ENCODE measurements at regions not wholly inside any gene's neighbourhood (a gene's known extent, or its start where the extent isn't known, plus 50 kb on each side); places are given as distances from the start of the nearest gene placed in this dataset.

- Histone ChIP-seq H3K36me3 (no peaks in the 10 kb centered on the region), H3K27ac (no peak overlapping the region), H3K27me3 (no peaks in the 10 kb centered on the region), H3K4me3 (no peak overlapping the region), H3K9me3 (no peaks in the 10 kb centered on the region), H3K4me1 (no peaks in the 10 kb centered on the region)
- no peak for DNase-seq (ENCODE audit: low spot score)
- no peak for TF ChIP-seq CTCF (IDR thresholded peaks at IDR 0.05)
Measured at GRCh38 chr13:82850644-82851043, 1031.6 kb downstream of the SLITRK1 start.

GRCh38 chr13:82848766-82849165 lies 1033.5 kb downstream of the SLITRK1 start:
- no peak overlapping the region for H3K4me3 ChIP-seq
- no peaks in the 10 kb centered on the region for H3K27me3 ChIP-seq
- TF ChIP-seq CTCF (IDR thresholded peaks at IDR 0.05): no peak
- no peaks in the 10 kb centered on the region for H3K36me3 ChIP-seq
- H3K4me1 ChIP-seq: no peaks in the 10 kb centered on the region
- no peak for DNase-seq (ENCODE audit: low spot score)
- H3K9me3 ChIP-seq: no peaks in the 10 kb centered on the region
- no peak overlapping the region for H3K27ac ChIP-seq

GRCh38 chr13:82847595-82847994 lies 1034.7 kb downstream of the SLITRK1 start:
- H3K36me3 ChIP-seq: no peaks in the 10 kb centered on the region
- H3K4me1 ChIP-seq: no peaks in the 10 kb centered on the region
- H3K27ac ChIP-seq: no peak overlapping the region
- H3K9me3 ChIP-seq: no peaks in the 10 kb centered on the region
- no peaks in the 10 kb centered on the region for H3K27me3 ChIP-seq
- no peak for TF ChIP-seq CTCF (IDR thresholded peaks at IDR 0.05)
- no peak overlapping the region for H3K4me3 ChIP-seq
- DNase-seq (ENCODE audit: low spot score): no peak

GRCh38 chr13:82833923-82834322 lies 1048.4 kb downstream of the SLITRK1 start:
- H3K9me3 ChIP-seq: no peaks in the 10 kb centered on the region
- no peak for TF ChIP-seq CTCF (IDR thresholded peaks at IDR 0.05)
- H3K27ac ChIP-seq: no peak overlapping the region
- H3K4me1 ChIP-seq: no peaks in the 10 kb centered on the region
- no peak overlapping the region for H3K4me3 ChIP-seq
- H3K27me3 ChIP-seq: no peaks in the 10 kb centered on the region
- no peak for DNase-seq (ENCODE audit: low spot score)
- no peaks in the 10 kb centered on the region for H3K36me3 ChIP-seq

GRCh38 chr13:82829040-82829439 lies 1053.2 kb downstream of the SLITRK1 start:
- TF ChIP-seq CTCF (IDR thresholded peaks at IDR 0.05): no peak
- Histone ChIP-seq H3K27me3 (no peaks in the 10 kb centered on the region), H3K27ac (no peak overlapping the region), H3K9me3 (no peaks in the 10 kb centered on the region), H3K4me3 (no peak overlapping the region), H3K4me1 (no peaks in the 10 kb centered on the region), H3K36me3 (no peaks in the 10 kb centered on the region)
- no peak for DNase-seq (ENCODE audit: low spot score)

- Histone ChIP-seq H3K4me1 (no peaks in the 10 kb centered on the region), H3K36me3 (no peaks in the 10 kb centered on the region), H3K27me3 (no peaks in the 10 kb centered on the region), H3K27ac (no peak overlapping the region), H3K9me3 (no peaks in the 10 kb centered on the region), H3K4me3 (no peak overlapping the region)
- DNase-seq (ENCODE audit: low spot score): no peak
- TF ChIP-seq CTCF (IDR thresholded peaks at IDR 0.05): no peak
Measured at GRCh38 chr13:82827724-82828123, 1054.5 kb downstream of the SLITRK1 start.
